ENCODE measurements at regions not wholly inside any gene's neighbourhood (a gene's known extent, or its start where the extent isn't known, plus 50 kb on each side); places are given as distances from the start of the nearest gene placed in this dataset.

DNA sequence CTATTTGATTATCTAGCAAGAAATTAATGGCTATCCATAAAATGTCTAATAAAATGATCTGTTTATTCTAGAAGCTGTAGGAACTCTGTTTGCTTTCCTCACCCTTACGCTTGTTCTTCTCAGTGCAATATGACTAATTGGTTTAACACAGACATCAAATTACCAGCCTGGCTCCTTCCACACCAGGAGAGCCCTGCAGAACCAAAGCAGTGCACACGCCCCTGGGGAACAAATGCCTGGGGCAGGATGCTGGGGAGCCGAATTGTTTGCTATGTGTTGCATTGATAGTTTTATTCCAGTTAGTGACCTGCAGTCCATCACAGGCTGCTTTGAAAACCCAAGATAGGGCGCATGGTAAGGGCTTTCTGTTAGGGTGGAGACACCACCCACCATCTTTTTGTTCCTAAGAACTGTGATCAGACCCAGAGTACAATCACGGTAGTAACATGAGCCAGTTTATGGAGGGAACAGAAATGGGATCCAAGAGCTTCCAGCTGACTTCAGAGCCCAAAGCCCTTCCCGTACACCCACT is 126.4 kb upstream of the CD93 start:
- Histone ChIP-seq H3K4me3 (no peak overlapping the region), H3K27me3 (replicated peaks; ENCODE audit: insufficient read depth) (no peaks in the 10 kb centered on the region), H3K4me1 (ENCODE audit: control insufficient read depth in 1 of 2, low read depth in 2 of 2) (no peaks in the 10 kb centered on the region), H3K9me3 (no peaks in the 10 kb centered on the region), H3K27ac (no peak overlapping the region), H3K36me3 (no peaks in the 10 kb centered on the region)
- TF ChIP-seq CTCF (IDR thresholded peaks at IDR 0.05): no peak
- ATAC-seq (ENCODE audit: insufficient number of reproducible peaks, low FRiP score, low read depth): no peak
- no peak for DNase-seq (ENCODE audit: low spot score)

- Histone ChIP-seq H3K9me3 (no peaks in the 10 kb centered on the region), H3K36me3 (no peaks in the 10 kb centered on the region), H3K27ac (no peak overlapping the region), H3K27me3 (replicated peaks; ENCODE audit: insufficient read depth) (no peaks in the 10 kb centered on the region), H3K4me1 (ENCODE audit: control insufficient read depth in 1 of 2, low read depth in 2 of 2) (no peaks in the 10 kb centered on the region), H3K4me3 (no peak overlapping the region)
- ATAC-seq (ENCODE audit: insufficient number of reproducible peaks, low FRiP score, low read depth): no peak
- no peak for TF ChIP-seq CTCF (IDR thresholded peaks at IDR 0.05)
- DNase-seq (ENCODE audit: low spot score): no peak
Observed at GRCh38 chr20:23212011-23212410, 125.9 kb upstream of the CD93 start.

- Histone ChIP-seq H3K27ac (no peak overlapping the region), H3K27me3 (replicated peaks; ENCODE audit: insufficient read depth) (no peaks in the 10 kb centered on the region), H3K9me3 (no peaks in the 10 kb centered on the region), H3K36me3 (no peaks in the 10 kb centered on the region), H3K4me3 (no peak overlapping the region), H3K4me1 (ENCODE audit: control insufficient read depth in 1 of 2, low read depth in 2 of 2) (peaks cover under 1 to 4% of the 10 kb centered on the region in 2 donors)
- ATAC-seq (ENCODE audit: insufficient number of reproducible peaks, low FRiP score, low read depth) (no peak), DNase-seq (ENCODE audit: low spot score) (no peak)
- TF ChIP-seq CTCF (IDR thresholded peaks at IDR 0.05): no peak
Observed at GRCh38 chr20:23211164-23211563, 125.0 kb upstream of the CD93 start.

DNA sequence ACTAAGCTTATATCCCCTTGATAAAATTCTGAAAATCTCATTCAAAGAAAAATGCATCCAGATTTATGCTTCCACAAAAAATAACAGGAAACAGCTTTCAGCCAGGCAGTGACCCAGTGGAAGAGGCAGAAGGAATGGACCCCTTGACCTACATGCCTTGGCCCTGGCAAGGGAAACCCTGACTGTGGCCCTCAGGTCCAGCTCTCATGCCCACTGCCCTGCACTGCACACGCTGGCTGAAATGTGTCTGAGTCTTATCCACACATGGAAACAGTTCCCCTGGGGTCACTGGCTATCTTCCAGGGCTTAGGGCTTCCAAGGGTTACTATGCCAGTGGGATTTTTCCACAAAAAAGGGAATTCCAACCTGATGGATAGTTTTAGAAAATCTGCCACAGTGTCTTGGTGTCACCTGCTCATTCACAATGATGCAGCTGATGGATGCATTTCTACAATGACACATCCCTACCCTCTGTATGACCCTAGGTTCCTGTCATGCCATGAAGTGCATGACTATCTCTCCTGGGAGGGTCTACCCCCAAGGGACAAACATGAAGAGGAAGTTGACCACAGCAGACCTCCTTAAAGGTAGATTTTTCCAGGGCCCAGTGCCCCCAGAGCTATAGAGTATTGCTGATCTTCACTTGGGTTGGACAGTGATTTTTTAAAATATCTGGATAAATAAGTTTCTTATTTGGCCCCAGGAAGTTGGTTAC is 121.9 kb upstream of the CD93 start:
- DNase-seq (ENCODE audit: low spot score): no peak
- H3K4me1 ChIP-seq (ENCODE audit: control insufficient read depth in 1 of 2, low read depth in 2 of 2): peaks cover 5 to 30% of the 10 kb centered on the region in 2 donors
- no peak for ATAC-seq (ENCODE audit: insufficient number of reproducible peaks, low FRiP score, low read depth)

GRCh38 chr20:23206995-23207394 is 120.9 kb upstream of the CD93 start:
- DNase-seq (ENCODE audit: low spot score): no peak
- no peak for TF ChIP-seq CTCF (IDR thresholded peaks at IDR 0.05)

More for the DNA sequence above, 121.9 kb upstream of the CD93 start:
- no peaks in the 10 kb centered on the region for H3K27me3 ChIP-seq (replicated peaks; ENCODE audit: insufficient read depth)
- no peaks in the 10 kb centered on the region for H3K9me3 ChIP-seq
- no peak overlapping the region for H3K4me3 ChIP-seq
- no peaks in the 10 kb centered on the region for H3K36me3 ChIP-seq
- no peak for TF ChIP-seq CTCF (IDR thresholded peaks at IDR 0.05)
- no peak overlapping the region for H3K27ac ChIP-seq

More at GRCh38 chr20:23206995-23207394, 120.9 kb upstream of the CD93 start:
- Histone ChIP-seq H3K27ac (no peak overlapping the region), H3K27me3 (replicated peaks; ENCODE audit: insufficient read depth) (no peaks in the 10 kb centered on the region), H3K9me3 (no peaks in the 10 kb centered on the region), H3K4me3 (no peak overlapping the region), H3K4me1 (ENCODE audit: control insufficient read depth in 1 of 2, low read depth in 2 of 2) (peaks cover 5 to 35% of the 10 kb centered on the region in 2 donors), H3K36me3 (no peaks in the 10 kb centered on the region)
- no peak for ATAC-seq (ENCODE audit: insufficient number of reproducible peaks, low FRiP score, low read depth)
